PFSK-1 (cell line): ENCODE measurements at regions not wholly inside any gene's neighbourhood (a gene's known extent, or its start where the extent isn't known, plus 50 kb on each side); places are given as distances from the start of the nearest gene placed in this dataset.

Source experiments
- FOXP2 ChIP-seq: optimal IDR thresholded peaks from 2 replicates; pipeline ENCODE3; 2011; ENCODE audit warnings: borderline replicate concordance, control low read depth, inconsistent platforms; ENCODE audit not compliant: insufficient read depth; ENCODE audit errors: extremely low read length, extremely low read depth
- POLR2AphosphoS5 ChIP-seq: IDR thresholded peaks from 2 replicates; pipeline ENCODE4 v1.6.1; 2012; ENCODE audit warnings: low read depth, mild to moderate bottlenecking, control low read depth, low read length, moderate library complexity
- REST ChIP-seq, 2 experiments: IDR thresholded peaks; 2 replicates each; pipeline versions ENCODE4 v1.6.1 to v1.8.0; 2011 to 2012; ENCODE audit warnings: low read depth in 2 of 2, low read length in 2 of 2, control low read depth in 1 of 2, inconsistent platforms in 1 of 2, mild to moderate bottlenecking in 1 of 2, moderate library complexity in 1 of 2; ENCODE audit not compliant: insufficient read depth in 1 of 2
- SIN3A ChIP-seq: IDR thresholded peaks from 2 replicates; pipeline ENCODE4 v1.6.1; 2012; ENCODE audit warnings: mild to moderate bottlenecking, low read length, moderate library complexity, borderline replicate concordance; ENCODE audit not compliant: insufficient read depth
- TAF1 ChIP-seq: IDR thresholded peaks from 2 replicates; pipeline ENCODE4 v1.6.1; 2012; ENCODE audit warnings: low read length, control low read depth, borderline replicate concordance; ENCODE audit not compliant: insufficient read depth

- TF ChIP-seq SIN3A (no peak), TAF1 (no peak), FOXP2 (no peak), POLR2AphosphoS5 (no peak), REST (IDR thresholded peaks at IDR 0.05; ENCODE audit: insufficient read depth in 1 of 2, low read depth in 2 of 2, low read length in 2 of 2) (no peak)
Observed at GRCh38 chr2:183610724-183611123, 486.5 kb downstream of the NUP35 start.

GRCh38 chr2:183614799-183615435, 490.7 kb downstream of the NUP35 start:
- TF ChIP-seq SIN3A (no peak), FOXP2 (no peak), TAF1 (no peak), REST (IDR thresholded peaks at IDR 0.05; ENCODE audit: insufficient read depth in 1 of 2, low read depth in 2 of 2, low read length in 2 of 2) (no peak), POLR2AphosphoS5 (no peak)

- TF ChIP-seq FOXP2 (no peak), REST (IDR thresholded peaks at IDR 0.05; ENCODE audit: insufficient read depth in 1 of 2, low read depth in 2 of 2, low read length in 2 of 2) (no peak), POLR2AphosphoS5 (no peak)
Observed at GRCh38 chr2:183623227-183623626, 499.0 kb downstream of the NUP35 start.

GRCh38 chr2:183630964-183631363, 506.7 kb downstream of the NUP35 start:
- TF ChIP-seq REST (IDR thresholded peaks at IDR 0.05; ENCODE audit: insufficient read depth in 1 of 2, low read depth in 2 of 2, low read length in 2 of 2): no peak
- no peak for TF ChIP-seq SIN3A
- TF ChIP-seq FOXP2: no peak
- no peak for TF ChIP-seq POLR2AphosphoS5
- TF ChIP-seq TAF1: no peak

- no peak for TF ChIP-seq SIN3A
- TF ChIP-seq POLR2AphosphoS5: no peak
- no peak for TF ChIP-seq FOXP2
- no peak for TF ChIP-seq TAF1
- no peak for TF ChIP-seq REST (IDR thresholded peaks at IDR 0.05; ENCODE audit: insufficient read depth in 1 of 2, low read depth in 2 of 2, low read length in 2 of 2)
Observed at GRCh38 chr2:183656121-183656520, 531.9 kb downstream of the NUP35 start.
